Embryonic facial prominence (tissue), 1 donor: ENCODE measurements at regions not wholly inside any gene's neighbourhood (a gene's known extent, or its start where the extent isn't known, plus 50 kb on each side); places are given as distances from the start of the nearest gene placed in this dataset.
"Not testable (repeated sequence)": the region's sequence is repeated elsewhere in the genome, so short reads cannot be mapped to it uniquely, and the experiment has no call there.

Source experiments
- DNase-seq: peaks from one replicate; pipeline ENCODE4 v3.0.0-alpha.2; 2016; ENCODE audit errors: extremely low spot score

GRCh38 chr14:38716926-38717325, 386.1 kb downstream of the SEC23A start:
- no peak for DNase-seq

- DNase-seq, result no peak
These were observed 392.2 kb downstream of the SEC23A start for GRCh38 chr14:38710881-38711280.

- DNase-seq, result no peak
These were observed 392.8 kb downstream of the SEC23A start for GRCh38 chr14:38710196-38710595.

- no peak for DNase-seq
These were observed 397.8 kb downstream of the SEC23A start for GRCh38 chr14:38705220-38705619.

GRCh38 chr14:38704220-38704619, 398.8 kb downstream of the SEC23A start:
- no peak for DNase-seq

- no peak for DNase-seq
These were observed 406.1 kb downstream of the SEC23A start for GRCh38 chr14:38696925-38697324.

GRCh38 chr14:38693423-38693822, 409.6 kb downstream of the SEC23A start:
- no peak for DNase-seq

GRCh38 chr14:38669027-38669426, 413.1 kb upstream of the CLEC14A start:
- no peak for DNase-seq

- DNase-seq, result no peak
These were observed 407.5 kb upstream of the CLEC14A start for GRCh38 chr14:38663382-38663781.

- no peak for DNase-seq
These were observed 406.9 kb upstream of the CLEC14A start for GRCh38 chr14:38662781-38663180.

GRCh38 chr14:38646391-38646790, 390.5 kb upstream of the CLEC14A start:
- no peak for DNase-seq

- not testable (repeated sequence) for DNase-seq
These were observed 379.0 kb upstream of the CLEC14A start for GRCh38 chr14:38634913-38635312.

- no peak for DNase-seq
These were observed 373.5 kb upstream of the CLEC14A start for GRCh38 chr14:38629412-38629811.

GRCh38 chr14:38627163-38627562, 371.3 kb upstream of the CLEC14A start:
- no peak for DNase-seq

GRCh38 chr14:38623661-38624060, 367.8 kb upstream of the CLEC14A start:
- no peak for DNase-seq

- DNase-seq, result no peak
These were observed 362.6 kb upstream of the CLEC14A start for GRCh38 chr14:38618514-38618913.

- no peak for DNase-seq
These were observed 361.1 kb upstream of the CLEC14A start for GRCh38 chr14:38616959-38617358.

GRCh38 chr14:38611928-38612327, 356.0 kb upstream of the CLEC14A start:
- no peak for DNase-seq

GRCh38 chr14:38608244-38608643, 352.4 kb upstream of the CLEC14A start:
- DNase-seq, result no peak

GRCh38 chr14:38605193-38606114, 349.6 kb upstream of the CLEC14A start:
- DNase-seq, result no peak

- DNase-seq, result not testable (repeated sequence)
These were observed 344.7 kb upstream of the CLEC14A start for GRCh38 chr14:38600572-38600971.

- DNase-seq, result no peak
These were observed 337.6 kb upstream of the CLEC14A start for GRCh38 chr14:38593476-38593875.

GRCh38 chr14:38592764-38593442, 337.0 kb upstream of the CLEC14A start:
- DNase-seq, result no peak
